22Rv1 (cell line): ENCODE measurements at regions not wholly inside any gene's neighbourhood (a gene's known extent, or its start where the extent isn't known, plus 50 kb on each side); places are given as distances from the start of the nearest gene placed in this dataset.

Source experiments
- ZFX ChIP-seq: fragments of 450-650 bp; IDR thresholded peaks from 2 replicates; pipeline ENCODE4 v1.6.1; 2017; ENCODE audit warnings: antibody characterized with exemption, borderline replicate concordance
- TF ChIP-seq, protein P1 (sequence below): fragments of 450-650 bp; IDR thresholded peaks from 2 replicates; pipeline ENCODE4 v1.5.1; 2017; ENCODE audit warnings: mild to moderate bottlenecking

DNA sequence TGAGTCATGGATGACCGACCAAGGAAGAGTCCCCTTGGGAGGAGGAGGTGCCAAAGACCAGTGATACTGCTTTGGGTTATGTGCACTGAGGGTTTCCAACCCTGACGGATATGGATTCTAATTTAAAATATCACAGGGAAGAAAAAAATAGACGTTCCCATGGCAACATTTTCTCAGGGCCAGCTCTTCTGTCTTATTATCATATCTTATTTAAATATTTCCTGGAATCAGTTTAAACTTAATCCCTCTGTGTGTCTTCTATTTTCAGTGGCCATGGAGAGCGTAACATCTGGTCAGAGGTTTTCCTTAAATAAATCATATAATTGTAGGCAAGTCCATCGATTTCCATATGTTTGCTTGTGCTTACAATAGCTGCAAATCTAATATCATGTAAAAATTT lies 205.4 kb upstream of the FMN2 start:
- TF ChIP-seq, protein P1, sequence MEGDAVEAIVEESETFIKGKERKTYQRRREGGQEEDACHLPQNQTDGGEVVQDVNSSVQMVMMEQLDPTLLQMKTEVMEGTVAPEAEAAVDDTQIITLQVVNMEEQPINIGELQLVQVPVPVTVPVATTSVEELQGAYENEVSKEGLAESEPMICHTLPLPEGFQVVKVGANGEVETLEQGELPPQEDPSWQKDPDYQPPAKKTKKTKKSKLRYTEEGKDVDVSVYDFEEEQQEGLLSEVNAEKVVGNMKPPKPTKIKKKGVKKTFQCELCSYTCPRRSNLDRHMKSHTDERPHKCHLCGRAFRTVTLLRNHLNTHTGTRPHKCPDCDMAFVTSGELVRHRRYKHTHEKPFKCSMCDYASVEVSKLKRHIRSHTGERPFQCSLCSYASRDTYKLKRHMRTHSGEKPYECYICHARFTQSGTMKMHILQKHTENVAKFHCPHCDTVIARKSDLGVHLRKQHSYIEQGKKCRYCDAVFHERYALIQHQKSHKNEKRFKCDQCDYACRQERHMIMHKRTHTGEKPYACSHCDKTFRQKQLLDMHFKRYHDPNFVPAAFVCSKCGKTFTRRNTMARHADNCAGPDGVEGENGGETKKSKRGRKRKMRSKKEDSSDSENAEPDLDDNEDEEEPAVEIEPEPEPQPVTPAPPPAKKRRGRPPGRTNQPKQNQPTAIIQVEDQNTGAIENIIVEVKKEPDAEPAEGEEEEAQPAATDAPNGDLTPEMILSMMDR = no peak
- no peak for TF ChIP-seq ZFX
